Fibroblast of peridontal ligament (primary cell): ENCODE measurements at regions not wholly inside any gene's neighbourhood (a gene's known extent, or its start where the extent isn't known, plus 50 kb on each side); places are given as distances from the start of the nearest gene placed in this dataset.

ENCODE experiments used
- DNase-seq: peaks from one replicate; pipeline ENCODE4 v3.0.0-alpha.2; 2010; ENCODE audit errors: extremely low read depth

DNA sequence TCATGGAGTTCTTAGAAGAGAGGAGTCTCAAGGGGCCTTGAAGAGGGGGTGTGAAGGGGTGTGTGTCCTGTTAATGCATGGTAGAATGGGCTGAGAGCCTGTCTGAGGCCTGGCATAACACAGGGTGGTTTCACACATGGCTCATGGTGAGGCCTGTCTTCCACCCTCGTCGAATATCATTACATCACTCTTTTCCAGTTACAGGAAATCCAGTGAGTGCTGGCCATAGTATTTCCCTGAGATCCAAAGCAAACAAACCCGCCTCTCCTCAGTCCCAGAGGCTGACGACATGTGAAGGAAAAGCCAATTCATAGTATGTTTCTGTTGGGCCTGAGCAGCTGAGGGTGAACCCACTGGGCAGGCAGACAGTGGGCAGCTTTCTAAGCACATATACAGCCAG, 159.4 kb upstream of the NR3C1 start:
- DNase-seq, result peak; percentile 97

DNA sequence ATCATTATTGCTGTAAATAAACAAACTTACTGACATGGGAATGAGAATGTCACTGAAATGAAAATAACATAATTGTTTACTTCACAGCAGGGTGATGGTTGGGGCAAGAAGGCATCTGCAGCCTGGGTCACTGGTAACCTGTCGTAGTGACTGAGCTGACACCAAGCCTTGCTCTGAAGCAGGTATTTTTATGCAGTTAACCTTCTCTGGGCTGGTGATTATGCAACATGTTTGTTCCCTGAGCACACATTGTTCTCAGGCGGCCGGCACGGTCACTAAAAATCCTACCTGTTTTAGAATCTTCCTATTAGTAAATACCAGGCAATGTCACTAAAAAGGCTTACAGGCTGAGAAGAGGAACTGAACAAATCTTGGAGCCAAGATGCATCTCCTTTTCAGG, 157.7 kb upstream of the NR3C1 start:
- DNase-seq, result no peak

DNA sequence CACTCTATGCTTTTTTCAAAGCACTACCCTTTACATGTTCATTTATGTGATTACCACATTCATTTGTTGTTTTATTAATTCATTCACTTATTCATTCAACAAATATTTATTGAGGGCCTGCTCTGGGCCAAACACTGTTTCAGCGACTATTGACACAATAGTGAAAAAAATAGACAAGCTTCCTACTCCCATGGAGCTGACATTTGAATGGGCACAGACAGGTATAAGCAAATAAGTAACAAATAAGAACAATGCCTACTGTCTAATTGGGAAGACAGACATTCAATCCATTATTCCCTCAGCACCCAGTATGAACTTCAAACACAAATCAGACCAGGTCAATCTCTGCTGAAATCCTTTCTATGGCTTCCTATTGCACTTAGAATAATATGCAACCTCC, 156.9 kb upstream of the NR3C1 start:
- DNase-seq, result no peak

DNA sequence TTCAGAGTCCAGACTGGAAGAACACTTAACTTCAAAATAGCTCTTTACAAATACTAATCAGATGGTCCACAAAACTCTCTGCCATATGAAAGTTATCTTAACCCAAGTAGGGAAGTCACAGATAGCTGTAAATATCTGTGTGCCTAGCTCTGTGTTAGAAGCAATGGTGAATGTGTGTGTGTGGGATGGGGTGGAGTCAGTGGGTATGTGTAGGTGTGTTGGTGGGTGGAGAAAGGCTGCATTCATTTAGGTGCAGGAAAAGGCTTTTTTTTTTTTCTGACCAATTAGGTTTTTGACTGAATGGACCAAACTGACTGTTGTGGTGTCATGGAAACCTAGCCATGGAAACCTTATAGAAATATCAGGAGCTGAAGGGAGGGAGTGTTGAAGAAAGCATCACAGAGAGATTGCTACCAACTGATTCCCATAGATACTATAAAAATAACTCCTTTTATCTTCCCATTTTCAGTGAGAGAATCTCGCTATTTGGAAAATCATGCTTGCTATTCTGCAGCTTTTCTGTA, 156.2 kb upstream of the NR3C1 start:
- no peak for DNase-seq

DNA sequence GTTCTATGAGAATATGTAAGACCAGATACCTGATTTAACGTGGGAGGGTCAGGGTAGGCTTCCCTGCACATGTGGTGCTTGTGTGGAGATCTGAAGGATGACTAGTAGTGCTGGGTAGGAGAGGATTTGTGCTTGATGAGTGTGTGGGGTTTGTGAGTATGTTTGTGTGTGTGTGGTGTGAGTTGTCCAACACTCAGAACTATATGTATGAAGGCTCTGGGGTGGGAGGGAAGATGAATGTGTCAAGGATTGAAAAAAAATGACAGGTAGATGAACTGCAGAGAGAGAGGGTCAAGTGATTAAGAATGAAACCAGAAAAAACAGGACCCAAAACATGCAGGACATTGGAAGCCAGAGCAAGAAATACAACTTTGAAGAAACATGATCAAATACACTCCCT, 154.6 kb upstream of the NR3C1 start:
- no peak for DNase-seq

DNA sequence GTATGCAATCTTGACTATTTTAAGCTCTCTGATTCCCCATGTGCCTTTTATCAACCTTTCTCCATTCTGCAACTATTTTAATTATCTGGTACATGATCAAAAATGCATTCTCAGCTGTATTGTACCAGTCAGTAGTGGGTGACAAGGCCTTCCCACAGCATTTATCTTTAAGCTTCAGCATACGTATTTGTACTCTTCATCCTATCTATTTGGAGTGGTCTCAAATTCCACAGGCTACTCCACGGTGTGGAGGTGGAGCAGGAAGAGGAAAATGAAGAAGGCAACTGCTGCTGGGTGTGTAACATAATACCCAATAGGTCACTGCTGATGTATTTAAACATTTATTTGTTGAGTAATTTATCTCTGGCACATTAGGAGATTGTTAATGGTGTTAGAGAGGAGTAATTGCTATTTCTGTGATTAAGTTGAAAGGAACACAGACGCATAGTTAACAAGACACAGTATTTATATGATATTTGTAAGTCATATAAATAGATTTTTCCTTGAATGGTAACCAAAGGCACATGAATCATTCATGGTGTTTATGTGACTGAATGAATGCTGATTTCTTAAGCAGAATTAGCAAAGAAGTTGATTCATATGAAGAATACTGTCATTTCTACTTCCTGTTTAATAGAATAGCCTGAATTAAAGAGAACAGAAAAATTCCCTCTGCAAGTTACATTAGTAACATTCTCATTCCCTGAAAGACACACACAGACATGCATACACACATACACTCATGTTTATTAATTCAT, 153.8 kb upstream of the NR3C1 start:
- peak; percentile 85 for DNase-seq

DNA sequence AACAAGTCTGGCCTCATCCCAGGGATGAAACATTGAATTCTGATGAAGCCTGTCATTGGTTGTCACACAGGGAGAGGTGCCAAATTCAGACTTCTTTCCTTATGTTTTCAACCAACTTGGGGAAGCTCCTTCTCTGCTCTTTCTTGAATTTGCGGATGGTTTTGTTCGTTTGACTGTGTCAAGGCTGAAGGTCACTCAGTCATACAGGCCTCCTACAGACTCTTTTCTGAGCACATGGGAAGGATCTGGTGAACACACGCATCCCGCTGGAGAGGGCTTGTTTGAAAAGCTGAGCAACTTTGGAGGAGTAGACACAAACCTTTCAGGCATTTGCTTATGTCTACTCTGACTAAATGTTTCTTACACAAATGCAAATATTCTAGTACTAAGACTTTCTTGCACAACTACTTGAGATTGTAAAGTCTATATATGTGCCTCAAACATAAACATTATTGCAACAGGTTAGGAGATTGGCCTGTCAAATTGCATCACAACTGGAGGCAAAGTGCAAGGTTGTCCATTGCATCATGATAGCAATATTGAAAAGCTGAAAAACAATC, 151.5 kb upstream of the NR3C1 start:
- DNase-seq, result no peak

DNA sequence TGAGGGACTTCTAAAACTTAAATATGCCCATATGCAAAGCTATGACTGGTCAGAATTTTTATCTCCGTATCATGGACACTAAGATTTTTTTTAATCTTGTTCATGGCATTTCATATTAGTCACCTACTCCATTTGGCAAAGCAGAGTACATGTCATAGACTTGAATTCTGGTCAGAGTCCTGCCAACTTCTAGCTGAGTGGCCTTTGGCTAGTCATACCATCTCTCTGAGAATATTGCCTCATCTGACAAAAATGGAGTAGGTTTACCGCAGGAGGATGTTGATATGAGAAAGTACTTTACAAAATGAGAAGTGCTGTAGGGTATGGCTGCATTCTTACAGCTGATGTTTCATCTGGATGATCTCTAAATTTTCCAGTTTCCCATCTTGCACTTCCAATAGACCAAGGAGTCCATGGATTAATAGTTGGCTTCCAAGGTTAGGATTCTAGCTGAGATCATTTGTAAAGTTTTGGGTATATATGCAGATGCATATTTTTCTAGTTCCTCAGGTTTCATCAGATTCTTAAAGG, 150.8 kb upstream of the NR3C1 start:
- DNase-seq, result peak; percentile 98

DNA sequence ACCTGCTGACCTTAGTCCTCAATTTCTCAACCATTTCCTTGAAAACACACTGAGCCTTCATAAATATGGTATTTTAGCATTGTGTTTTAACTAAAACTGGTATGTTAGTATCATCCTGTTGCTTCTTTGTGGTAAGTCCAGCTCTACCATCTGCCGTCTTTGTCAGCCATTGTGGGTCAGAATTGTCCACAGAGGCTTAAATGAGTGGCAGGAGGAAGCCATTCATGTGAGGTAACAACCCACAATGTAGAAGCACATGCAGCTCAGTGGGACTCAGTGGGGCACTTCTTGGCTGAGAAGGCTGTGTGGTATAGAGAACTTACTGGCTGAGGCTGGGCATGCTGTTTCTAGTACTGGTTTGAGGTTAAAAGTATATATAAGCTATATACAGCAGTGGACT, 149.2 kb upstream of the NR3C1 start:
- DNase-seq, result no peak

DNA sequence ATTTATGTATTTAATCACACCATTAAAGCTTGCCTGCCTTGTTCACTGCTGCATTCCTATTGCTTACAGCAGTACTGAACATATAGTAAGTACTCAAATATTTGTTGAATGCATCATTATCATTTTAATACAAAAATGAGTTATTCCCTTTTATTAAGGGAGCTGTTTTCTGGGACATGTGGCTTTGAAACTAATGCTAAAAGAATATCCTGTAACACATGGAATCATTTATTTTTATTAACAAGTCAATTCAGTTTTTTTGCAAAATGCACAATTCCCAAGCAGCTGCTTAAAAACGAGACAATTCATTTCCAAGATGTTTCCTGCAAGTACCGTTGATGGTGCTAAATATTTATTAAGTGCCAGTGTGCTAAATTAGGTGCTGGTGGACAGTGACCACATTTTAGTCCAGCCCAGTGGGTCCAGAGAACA, 148.3 kb upstream of the NR3C1 start:
- DNase-seq, result no peak

DNA sequence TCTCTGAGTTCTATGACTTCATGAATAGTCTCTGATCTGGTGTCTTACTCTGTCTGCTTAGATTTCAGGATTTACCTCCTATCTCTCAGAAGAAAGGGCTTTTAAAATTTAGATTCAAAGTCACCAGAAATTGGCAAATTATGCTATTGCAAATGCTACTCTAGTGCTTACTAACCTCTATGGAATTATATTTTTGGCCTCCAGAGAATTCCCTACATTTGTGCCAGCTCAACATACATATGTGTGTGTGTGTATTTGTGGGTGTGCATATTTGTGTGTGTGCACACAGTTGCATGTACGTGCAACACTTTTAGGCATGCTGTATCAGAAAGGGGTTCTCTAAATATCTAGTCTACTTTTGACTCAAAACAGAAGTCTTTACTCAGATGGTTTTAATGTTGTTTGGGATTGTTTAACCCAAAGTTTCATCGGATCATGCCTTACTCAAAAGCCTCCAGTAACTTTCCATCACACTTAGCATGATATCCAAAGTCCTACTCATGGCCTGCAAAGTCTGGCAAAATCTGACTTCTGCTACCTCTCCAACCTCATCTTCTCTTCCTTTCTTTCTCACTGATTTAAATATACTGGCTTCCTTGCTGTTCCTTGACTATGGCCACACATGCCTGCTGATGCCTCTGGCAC, 147.6 kb upstream of the NR3C1 start:
- DNase-seq, result peak; percentile 63

DNA sequence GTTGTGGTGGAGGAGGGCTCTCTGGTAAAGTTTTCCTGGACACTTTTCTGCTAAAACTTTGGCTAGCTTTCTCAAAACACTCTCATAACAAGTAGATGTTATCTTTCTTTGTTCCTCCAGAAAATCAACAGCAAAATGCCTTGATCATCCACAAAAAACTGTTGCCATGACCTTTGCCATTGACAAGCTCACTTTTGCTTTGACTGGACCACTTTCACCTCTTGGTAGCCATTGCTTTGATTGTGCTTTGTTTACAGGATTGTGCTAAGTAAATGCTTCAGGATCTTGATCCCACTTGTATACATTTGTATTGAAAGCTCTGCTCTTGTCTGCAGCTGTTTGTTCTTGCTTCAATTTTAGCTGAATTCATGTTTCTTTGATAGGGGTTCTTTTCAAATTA, 143.9 kb upstream of the NR3C1 start:
- DNase-seq, result no peak

DNA sequence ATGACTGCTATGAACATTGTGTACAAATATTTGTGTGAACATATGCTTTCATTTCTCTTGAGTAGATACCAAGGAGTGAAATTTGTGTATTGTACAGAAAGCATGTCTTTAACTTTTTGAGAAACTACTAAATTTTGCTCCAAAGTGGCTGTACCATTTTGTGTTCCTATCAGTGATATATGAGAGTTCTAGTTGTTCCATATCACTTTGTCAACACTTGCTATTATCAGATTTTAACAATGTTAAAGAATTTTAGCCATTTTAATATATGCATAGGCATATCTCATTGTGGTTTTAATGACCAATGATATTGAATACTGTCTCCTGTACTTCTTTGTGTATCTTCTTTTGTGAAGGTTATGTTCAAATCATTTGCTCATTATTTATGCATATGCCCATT, 142.9 kb upstream of the NR3C1 start:
- DNase-seq, result no peak

DNA sequence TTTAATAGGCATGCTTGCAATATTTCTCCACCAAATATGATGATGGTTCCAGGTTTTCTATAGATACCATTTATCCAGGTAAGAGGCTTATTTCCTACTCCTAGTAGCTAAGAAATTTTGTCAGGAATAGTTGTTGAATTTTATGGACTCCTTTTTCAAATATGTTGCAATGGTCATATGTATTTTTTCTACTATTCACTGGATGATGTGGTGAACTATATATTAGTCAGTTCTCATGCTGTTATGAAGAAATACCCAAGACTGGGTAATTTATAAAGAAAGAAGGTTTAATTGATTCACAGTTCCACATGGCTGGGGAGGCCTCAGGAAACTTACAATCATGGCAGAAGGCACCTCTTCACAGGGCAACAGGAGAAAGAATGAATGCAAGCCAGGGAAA, 141.1 kb upstream of the NR3C1 start:
- DNase-seq, result no peak

DNA sequence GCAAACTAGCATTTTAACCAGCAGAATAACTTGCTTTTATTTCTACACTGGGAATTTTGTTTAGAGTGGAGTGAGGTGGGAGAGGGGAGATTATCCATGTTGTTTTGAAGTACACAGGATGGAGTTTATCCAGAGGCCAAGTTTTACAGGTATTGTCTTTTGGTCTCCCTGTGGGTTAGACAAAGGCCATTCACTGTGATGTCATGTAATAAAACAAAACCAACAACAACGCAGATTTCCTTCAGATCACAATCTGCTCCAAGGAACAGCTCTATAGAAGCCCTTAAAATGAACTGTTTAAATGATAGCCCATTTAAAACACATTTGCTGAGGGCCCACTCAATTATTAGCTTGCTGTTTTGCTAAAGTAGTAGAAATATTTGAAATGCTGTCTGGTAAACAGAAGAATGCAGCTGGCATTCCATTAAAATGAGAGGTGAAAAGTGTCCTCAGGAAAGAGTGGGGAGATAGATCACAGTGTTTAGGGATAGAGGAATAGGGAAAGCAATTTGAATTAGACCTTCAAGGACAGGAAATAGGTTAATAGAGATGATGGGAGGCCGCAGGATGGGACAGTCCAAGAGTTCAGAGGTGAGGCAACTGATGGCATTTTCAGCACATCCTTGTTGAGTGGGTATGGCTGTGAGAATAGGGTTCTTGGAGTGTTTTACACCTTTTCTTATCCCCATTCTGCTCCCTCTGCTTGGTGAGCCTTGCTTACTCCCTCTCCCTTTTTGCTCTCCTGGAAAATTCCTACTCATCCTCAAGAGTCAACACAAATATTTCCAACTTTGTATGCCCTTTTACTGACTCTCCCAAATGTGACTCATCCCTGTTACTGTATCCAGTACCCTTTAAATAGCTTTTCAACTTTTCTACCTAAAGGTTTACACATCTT, 140.1 kb upstream of the NR3C1 start:
- peak; percentile 62 for DNase-seq

DNA sequence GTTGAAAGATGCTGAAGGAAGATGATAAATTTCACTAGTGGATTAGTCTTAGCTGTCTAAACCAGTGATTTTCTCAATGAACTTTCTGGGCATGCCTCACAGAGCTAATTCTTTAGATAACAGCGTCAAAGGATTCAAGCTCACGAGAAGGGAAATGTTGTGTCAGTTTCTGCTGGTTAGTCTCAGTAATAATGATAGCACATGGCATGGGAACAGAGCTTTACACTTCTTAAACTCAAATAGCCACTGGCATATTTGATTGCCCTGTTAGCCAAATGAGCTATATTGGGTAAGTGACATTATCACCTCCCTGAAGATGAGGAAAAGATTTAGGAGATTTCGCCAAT, 139.3 kb upstream of the NR3C1 start:
- no peak for DNase-seq

DNA sequence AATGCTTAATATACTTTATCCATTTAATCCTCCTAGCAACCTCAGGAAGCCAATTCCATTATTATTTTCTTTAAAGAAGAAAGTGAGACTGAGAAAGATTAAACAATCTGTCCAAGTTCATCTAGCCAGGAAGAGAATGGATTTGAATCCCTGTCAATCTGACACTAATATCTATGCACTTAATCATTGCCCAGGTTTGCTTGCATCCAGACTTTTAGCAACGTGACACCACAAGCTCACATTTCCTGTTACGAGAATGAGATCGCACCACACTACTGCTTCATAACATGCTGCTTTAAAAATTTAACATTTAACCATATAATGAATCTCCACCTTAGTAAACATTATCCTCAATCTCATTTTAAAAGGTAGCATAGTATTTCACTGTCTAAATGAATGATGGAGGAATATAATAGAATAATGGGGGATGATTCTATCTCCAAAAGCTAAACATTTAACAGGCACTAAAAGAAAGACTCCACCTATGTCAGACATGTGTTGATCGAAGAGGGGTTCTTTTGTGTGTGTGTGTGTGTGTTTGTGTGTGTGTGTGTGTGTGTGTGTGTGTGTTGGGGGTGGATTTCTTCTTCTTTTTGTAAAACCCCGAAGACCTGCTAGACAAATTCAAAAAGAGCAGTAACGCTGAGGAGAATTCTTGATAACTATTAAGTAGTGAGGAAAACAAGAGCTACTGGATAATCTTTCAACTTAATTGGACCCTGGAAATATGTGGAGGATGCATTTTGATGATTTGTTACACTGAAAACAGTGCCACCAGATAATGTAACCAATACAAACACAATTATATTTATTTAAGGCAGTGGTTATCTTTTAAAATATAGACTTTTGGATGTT, 138.7 kb upstream of the NR3C1 start:
- no peak for DNase-seq

DNA sequence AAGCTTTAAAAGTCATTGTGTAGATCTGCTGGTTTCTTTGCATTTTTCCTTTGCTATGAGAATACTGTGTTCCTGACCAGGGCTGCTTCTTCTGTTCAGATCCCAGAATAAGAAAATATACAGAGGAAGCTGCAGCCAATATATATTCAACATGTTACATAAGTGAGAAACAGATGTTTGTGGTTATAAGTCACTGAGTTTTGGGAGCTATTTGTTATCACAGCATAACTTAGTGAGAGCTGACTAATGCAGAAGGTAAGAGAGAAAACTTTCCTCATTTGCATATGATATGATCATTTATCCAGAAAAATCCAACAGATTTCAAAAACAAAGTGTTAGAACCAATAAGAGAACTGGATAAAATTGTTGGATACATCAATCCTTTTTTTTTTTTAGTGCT, 136.3 kb upstream of the NR3C1 start:
- DNase-seq, result no peak

DNA sequence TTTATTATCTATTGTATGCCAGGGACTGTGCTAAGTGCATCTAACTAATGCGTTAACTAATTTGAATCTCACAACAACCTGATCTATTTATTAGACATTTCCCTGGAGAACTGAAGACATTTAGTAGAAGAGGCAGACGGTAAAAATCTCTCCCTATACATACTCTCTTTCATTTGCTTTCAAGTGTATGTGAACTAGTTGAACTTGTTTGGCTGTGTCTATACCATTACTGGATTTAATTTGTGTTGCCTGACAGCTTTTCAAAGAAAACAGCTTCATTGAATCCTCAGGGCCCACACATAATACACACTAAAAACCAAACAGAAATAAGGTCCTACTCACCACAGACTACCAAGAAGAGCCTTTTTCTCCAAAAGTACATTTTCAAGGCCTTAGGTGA, 133.6 kb upstream of the NR3C1 start:
- DNase-seq, result no peak

DNA sequence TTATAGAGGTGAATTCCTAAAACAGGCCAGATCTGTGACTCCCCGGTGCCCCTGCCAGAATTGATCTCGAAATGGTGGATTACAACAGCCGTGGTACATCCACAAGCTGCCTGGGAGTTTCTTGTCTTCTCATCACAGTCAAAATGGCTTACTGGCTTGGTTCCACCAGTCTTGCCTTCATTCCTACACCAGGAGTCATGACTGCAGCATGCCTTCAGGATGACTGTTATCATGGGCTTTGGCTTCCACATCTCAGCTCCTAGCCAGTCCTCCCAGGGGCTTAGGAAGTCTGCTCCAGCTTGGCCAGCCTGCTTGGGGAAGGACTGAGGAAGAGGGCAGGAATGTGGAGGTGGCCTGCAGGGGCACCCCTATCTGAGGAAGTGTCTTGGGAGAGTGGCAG, 132.9 kb upstream of the NR3C1 start:
- DNase-seq, result peak; percentile 99

DNA sequence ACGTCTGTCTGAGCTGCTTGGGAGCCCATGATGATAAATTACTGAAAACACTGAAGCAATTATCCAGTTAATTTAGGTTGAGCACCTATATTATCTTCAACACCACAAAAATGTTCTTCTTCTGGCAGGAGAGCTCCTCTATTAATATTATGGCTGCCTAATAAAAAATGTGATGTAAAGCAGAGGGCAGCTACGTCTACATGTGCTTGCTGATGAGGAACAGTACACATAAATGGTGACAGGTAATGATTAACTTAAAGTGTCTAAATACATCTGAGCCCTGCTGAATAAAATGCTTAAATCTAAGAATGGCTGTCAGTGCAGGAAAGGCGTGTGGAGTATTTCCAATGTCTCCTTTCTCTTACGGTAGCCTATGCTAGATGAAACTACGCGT, 131.3 kb upstream of the NR3C1 start:
- DNase-seq, result no peak
